ENCODE measurements at regions not wholly inside any gene's neighbourhood (a gene's known extent, or its start where the extent isn't known, plus 50 kb on each side); places are given as distances from the start of the nearest gene placed in this dataset.

DNA sequence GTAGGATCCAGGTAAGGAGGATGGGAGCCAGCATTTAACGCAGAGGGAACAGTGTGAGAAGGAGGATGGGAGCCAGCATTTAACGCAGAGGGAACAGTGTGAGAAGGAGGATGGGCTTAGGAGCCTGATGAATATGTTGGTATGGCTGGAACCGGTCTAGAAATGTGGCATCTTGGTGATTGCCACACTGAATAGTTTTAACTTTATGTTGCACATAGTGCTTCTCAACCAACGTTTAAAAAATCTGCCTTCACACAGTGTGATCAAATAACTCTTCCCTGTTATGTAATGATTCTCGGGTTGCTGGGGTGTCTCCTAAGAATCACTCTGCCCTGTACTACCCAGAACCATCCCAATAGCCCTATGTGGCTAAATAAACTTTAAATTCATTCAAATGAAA is 146.9 kb upstream of the DUSP10 start:
- no peak overlapping the region for H3K27ac ChIP-seq (ENCODE audit: low read length)
- no peaks in the 10 kb centered on the region for H3K79me2 ChIP-seq (replicated peaks; ENCODE audit: insufficient read depth, low read length)
- no peaks in the 10 kb centered on the region for H4K20me1 ChIP-seq (ENCODE audit: insufficient read depth)
- H2AFZ ChIP-seq (ENCODE audit: low read depth, low read length) = no peak overlapping the region
- no peak overlapping the region for H3K9ac ChIP-seq (ENCODE audit: low read length)
- TF ChIP-seq EP300 (conservative IDR thresholded peaks at IDR 0.05; ENCODE audit: poor library complexity, severe bottlenecking) (no peak), POLR2AphosphoS5 (IDR thresholded peaks at IDR 0.05) (no peak), MXI1 (conservative IDR thresholded peaks at IDR 0.05; ENCODE audit: poor library complexity, severe bottlenecking) (no peak)
- no peak overlapping the region for H3K4me2 ChIP-seq (ENCODE audit: low read length)
- no peak overlapping the region for H3K4me3 ChIP-seq (ENCODE audit: low read length)
- H3K36me3 ChIP-seq (ENCODE audit: insufficient read depth, low read length) = no peaks in the 10 kb centered on the region
- H3F3A ChIP-seq (ENCODE audit: insufficient read depth, low read length, poor library complexity, severe bottlenecking) = no peaks in the 10 kb centered on the region
- no peaks in the 10 kb centered on the region for H3K27me3 ChIP-seq (ENCODE audit: insufficient read depth, low read depth, low read length)
- no peaks in the 10 kb centered on the region for H3K9me2 ChIP-seq (ENCODE audit: insufficient read depth, low read length)
- no peaks in the 10 kb centered on the region for H3K9me3 ChIP-seq (ENCODE audit: low read length)

GRCh38 chr1:221888218-221888617 is 146.3 kb upstream of the DUSP10 start:
- Histone ChIP-seq H3K79me2 (replicated peaks; ENCODE audit: insufficient read depth, low read length) (no peaks in the 10 kb centered on the region), H3K27me3 (ENCODE audit: insufficient read depth, low read depth, low read length) (no peaks in the 10 kb centered on the region), H2AFZ (ENCODE audit: low read depth, low read length) (no peak overlapping the region), H3K9me2 (ENCODE audit: insufficient read depth, low read length) (no peaks in the 10 kb centered on the region), H3K9me3 (ENCODE audit: low read length) (no peaks in the 10 kb centered on the region), H3F3A (ENCODE audit: insufficient read depth, low read length, poor library complexity, severe bottlenecking) (no peaks in the 10 kb centered on the region), H3K9ac (ENCODE audit: low read length) (no peak overlapping the region), H3K36me3 (ENCODE audit: insufficient read depth, low read length) (no peaks in the 10 kb centered on the region), H3K27ac (ENCODE audit: low read length) (no peak overlapping the region), H3K4me3 (ENCODE audit: low read length) (no peak overlapping the region), H4K20me1 (ENCODE audit: insufficient read depth) (no peaks in the 10 kb centered on the region), H3K4me2 (ENCODE audit: low read length) (no peak overlapping the region)
- TF ChIP-seq, protein P1, sequence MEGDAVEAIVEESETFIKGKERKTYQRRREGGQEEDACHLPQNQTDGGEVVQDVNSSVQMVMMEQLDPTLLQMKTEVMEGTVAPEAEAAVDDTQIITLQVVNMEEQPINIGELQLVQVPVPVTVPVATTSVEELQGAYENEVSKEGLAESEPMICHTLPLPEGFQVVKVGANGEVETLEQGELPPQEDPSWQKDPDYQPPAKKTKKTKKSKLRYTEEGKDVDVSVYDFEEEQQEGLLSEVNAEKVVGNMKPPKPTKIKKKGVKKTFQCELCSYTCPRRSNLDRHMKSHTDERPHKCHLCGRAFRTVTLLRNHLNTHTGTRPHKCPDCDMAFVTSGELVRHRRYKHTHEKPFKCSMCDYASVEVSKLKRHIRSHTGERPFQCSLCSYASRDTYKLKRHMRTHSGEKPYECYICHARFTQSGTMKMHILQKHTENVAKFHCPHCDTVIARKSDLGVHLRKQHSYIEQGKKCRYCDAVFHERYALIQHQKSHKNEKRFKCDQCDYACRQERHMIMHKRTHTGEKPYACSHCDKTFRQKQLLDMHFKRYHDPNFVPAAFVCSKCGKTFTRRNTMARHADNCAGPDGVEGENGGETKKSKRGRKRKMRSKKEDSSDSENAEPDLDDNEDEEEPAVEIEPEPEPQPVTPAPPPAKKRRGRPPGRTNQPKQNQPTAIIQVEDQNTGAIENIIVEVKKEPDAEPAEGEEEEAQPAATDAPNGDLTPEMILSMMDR (IDR thresholded peaks at IDR 0.05; ENCODE audit: poor library complexity, severe bottlenecking) = no peak
- peak; percentile 38 for TF ChIP-seq POLR2AphosphoS5 (IDR thresholded peaks at IDR 0.05)

- H3K4me2 ChIP-seq (ENCODE audit: low read length) = no peak overlapping the region
Observed at GRCh38 chr1:221887758-221888157, 145.9 kb upstream of the DUSP10 start.

More at GRCh38 chr1:221887758-221888157, 145.9 kb upstream of the DUSP10 start:
- no peaks in the 10 kb centered on the region for H3K9me2 ChIP-seq (ENCODE audit: insufficient read depth, low read length)
- no peaks in the 10 kb centered on the region for H3K9me3 ChIP-seq (ENCODE audit: low read length)
- no peaks in the 10 kb centered on the region for H3K36me3 ChIP-seq (ENCODE audit: insufficient read depth, low read length)
- H3K27ac ChIP-seq (ENCODE audit: low read length) = no peak overlapping the region
- no peaks in the 10 kb centered on the region for H4K20me1 ChIP-seq (ENCODE audit: insufficient read depth)
- no peaks in the 10 kb centered on the region for H3K27me3 ChIP-seq (ENCODE audit: insufficient read depth, low read depth, low read length)
- TF ChIP-seq EP300 (conservative IDR thresholded peaks at IDR 0.05; ENCODE audit: poor library complexity, severe bottlenecking) = no peak
- no peak for TF ChIP-seq EZH2 (IDR thresholded peaks at IDR 0.05; ENCODE audit: borderline replicate concordance, insufficient read depth, low read length, poor library complexity, severe bottlenecking)
- TF ChIP-seq SMC3 (conservative IDR thresholded peaks at IDR 0.05; ENCODE audit: poor library complexity) = no peak
- no peak for TF ChIP-seq MXI1 (conservative IDR thresholded peaks at IDR 0.05; ENCODE audit: poor library complexity, severe bottlenecking)
- TF ChIP-seq REST (IDR thresholded peaks at IDR 0.05; ENCODE audit: borderline replicate concordance) = no peak
- TF ChIP-seq POLR2AphosphoS5 (IDR thresholded peaks at IDR 0.05) = no peak
- no peak for TF ChIP-seq RAD21 (conservative IDR thresholded peaks at IDR 0.05)
- no peak for TF ChIP-seq TAF1 (IDR thresholded peaks at IDR 0.05; ENCODE audit: low read depth)
- TF ChIP-seq, protein P1 (IDR thresholded peaks at IDR 0.05; ENCODE audit: poor library complexity, severe bottlenecking) = no peak
- H3K9ac ChIP-seq (ENCODE audit: low read length) = no peak overlapping the region
- H2AFZ ChIP-seq (ENCODE audit: low read depth, low read length) = no peak overlapping the region
- no peak overlapping the region for H3K4me3 ChIP-seq (ENCODE audit: low read length)
- no peaks in the 10 kb centered on the region for H3F3A ChIP-seq (ENCODE audit: insufficient read depth, low read length, poor library complexity, severe bottlenecking)
- H3K79me2 ChIP-seq (replicated peaks; ENCODE audit: insufficient read depth, low read length) = no peaks in the 10 kb centered on the region

All from neural cell (in vitro differentiated cells).